ENCODE measurements at regions not wholly inside any gene's neighbourhood (a gene's known extent, or its start where the extent isn't known, plus 50 kb on each side); places are given as distances from the start of the nearest gene placed in this dataset.
"Not testable (repeated sequence)": the region's sequence is repeated elsewhere in the genome, so short reads cannot be mapped to it uniquely, and the experiment has no call there.

DNA sequence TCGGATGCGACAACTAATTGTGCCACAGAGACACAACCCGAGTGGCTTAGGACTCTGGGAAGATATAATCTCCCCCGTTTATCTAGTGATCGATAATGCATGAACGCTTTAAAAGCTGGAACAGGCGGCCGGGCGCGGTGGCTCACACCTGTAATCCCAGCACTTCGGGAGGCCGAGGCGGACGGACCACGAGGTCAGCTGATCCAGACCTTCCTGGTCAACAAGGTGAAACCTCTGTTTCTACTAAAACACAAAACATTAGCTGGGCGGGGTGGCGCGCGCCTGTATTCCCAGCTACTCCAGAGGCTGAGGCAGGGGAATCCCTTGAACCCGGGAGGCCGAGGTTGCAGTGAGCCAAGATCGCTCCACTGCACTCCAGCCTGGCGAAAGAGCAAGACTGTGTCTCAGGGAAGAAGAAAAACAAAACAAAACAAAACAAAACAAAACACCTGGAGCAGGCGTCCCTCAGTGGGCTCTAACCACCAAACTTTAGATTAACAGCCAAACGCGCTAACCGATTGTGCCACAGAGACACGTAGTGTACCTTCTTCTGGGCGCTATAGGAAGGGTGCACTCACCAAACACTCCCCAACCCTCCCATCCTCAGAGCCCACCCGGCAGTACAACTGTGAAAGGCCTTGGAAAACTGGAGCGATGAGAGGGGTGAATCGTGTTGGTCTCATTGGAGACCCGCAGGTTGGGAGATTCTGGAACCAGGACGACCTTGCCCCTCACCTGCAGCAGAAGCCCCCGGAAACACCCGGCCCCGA lies 53.3 kb upstream of the PPIAL4F start:
- not testable (repeated sequence) for TF ChIP-seq POLR2AphosphoS5, POLR2A (IDR thresholded peaks at IDR 0.05)
- TF ChIP-seq, protein P1, sequence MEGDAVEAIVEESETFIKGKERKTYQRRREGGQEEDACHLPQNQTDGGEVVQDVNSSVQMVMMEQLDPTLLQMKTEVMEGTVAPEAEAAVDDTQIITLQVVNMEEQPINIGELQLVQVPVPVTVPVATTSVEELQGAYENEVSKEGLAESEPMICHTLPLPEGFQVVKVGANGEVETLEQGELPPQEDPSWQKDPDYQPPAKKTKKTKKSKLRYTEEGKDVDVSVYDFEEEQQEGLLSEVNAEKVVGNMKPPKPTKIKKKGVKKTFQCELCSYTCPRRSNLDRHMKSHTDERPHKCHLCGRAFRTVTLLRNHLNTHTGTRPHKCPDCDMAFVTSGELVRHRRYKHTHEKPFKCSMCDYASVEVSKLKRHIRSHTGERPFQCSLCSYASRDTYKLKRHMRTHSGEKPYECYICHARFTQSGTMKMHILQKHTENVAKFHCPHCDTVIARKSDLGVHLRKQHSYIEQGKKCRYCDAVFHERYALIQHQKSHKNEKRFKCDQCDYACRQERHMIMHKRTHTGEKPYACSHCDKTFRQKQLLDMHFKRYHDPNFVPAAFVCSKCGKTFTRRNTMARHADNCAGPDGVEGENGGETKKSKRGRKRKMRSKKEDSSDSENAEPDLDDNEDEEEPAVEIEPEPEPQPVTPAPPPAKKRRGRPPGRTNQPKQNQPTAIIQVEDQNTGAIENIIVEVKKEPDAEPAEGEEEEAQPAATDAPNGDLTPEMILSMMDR (IDR thresholded peaks at IDR 0.05): not testable (repeated sequence)

All from transverse colon (tissue), 4 donors.